ENCODE measurements at regions not wholly inside any gene's neighbourhood (a gene's known extent, or its start where the extent isn't known, plus 50 kb on each side); places are given as distances from the start of the nearest gene placed in this dataset.

DNA sequence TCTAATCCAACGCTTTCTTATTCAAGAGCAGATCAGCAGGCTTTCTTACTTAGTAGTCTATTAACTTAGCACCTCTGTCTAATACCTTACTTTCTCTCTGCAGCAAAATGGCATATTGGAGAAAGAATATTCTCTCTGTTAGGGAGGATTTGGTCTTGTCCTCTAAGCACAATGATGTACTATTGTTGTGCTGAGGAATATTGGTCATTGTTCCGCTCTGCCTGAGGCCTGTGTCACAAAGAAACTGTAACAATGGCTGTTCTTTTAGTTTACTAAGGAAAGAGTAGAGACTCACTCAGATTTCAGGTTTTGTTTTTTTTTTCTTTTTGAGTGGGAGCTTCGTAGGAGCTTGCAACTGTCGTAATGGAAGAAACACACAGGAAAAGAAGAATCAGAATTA is 1358.8 kb downstream of the LRFN5 start:
- no peak for FAIRE-seq
- no peaks in the 10 kb centered on the region for H3K4me1 ChIP-seq (ENCODE audit: control insufficient read depth, extremely low read depth, insufficient read depth, low read length)

More for the DNA sequence above, 1358.8 kb downstream of the LRFN5 start:
- DNase-seq (ENCODE audit: low read depth, low spot score): no peak
- no TSS peak for BruUV-seq (replicated peaks)
- no peak overlapping the region for H3K27ac ChIP-seq (ENCODE audit: insufficient read depth, low read depth, low read length)
- no peaks in the 10 kb centered on the region for H4K20me1 ChIP-seq (replicated peaks; ENCODE audit: control insufficient read depth, extremely low read depth, insufficient read depth, low read length)
- H3K9ac ChIP-seq (replicated peaks; ENCODE audit: extremely low read depth, insufficient read depth, low read length): no peak overlapping the region
- no peak overlapping the region for H3K4me3 ChIP-seq (replicated peaks in 1 of 3; ENCODE audit: insufficient read depth in 1 of 3, low read depth in 1 of 3, low read length in 3 of 3)
- no peak for TF ChIP-seq MYC (IDR thresholded peaks at IDR 0.05; ENCODE audit: low read depth, low read length)
- TF ChIP-seq JUN (IDR thresholded peaks at IDR 0.05; ENCODE audit: borderline replicate concordance, insufficient read depth, insufficient read length, low read depth): no peak
- TF ChIP-seq, protein P1, sequence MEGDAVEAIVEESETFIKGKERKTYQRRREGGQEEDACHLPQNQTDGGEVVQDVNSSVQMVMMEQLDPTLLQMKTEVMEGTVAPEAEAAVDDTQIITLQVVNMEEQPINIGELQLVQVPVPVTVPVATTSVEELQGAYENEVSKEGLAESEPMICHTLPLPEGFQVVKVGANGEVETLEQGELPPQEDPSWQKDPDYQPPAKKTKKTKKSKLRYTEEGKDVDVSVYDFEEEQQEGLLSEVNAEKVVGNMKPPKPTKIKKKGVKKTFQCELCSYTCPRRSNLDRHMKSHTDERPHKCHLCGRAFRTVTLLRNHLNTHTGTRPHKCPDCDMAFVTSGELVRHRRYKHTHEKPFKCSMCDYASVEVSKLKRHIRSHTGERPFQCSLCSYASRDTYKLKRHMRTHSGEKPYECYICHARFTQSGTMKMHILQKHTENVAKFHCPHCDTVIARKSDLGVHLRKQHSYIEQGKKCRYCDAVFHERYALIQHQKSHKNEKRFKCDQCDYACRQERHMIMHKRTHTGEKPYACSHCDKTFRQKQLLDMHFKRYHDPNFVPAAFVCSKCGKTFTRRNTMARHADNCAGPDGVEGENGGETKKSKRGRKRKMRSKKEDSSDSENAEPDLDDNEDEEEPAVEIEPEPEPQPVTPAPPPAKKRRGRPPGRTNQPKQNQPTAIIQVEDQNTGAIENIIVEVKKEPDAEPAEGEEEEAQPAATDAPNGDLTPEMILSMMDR (IDR thresholded peaks at IDR 0.05; ENCODE audit: extremely low read depth in 1 of 2, insufficient read depth in 1 of 2, low read depth in 1 of 2, low read length in 2 of 2): no peak
- TF ChIP-seq POLR2AphosphoS5 (IDR thresholded peaks at IDR 0.05; ENCODE audit: insufficient read depth, low read depth, low read length): no peak
- TF ChIP-seq POLR2A (IDR thresholded peaks at IDR 0.05; ENCODE audit: low read depth, low read length): no peak
- TF ChIP-seq, protein P2, sequence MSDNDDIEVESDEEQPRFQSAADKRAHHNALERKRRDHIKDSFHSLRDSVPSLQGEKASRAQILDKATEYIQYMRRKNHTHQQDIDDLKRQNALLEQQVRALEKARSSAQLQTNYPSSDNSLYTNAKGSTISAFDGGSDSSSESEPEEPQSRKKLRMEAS (IDR thresholded peaks at IDR 0.05; ENCODE audit: insufficient read depth, insufficient read length): no peak
- no peak for TF ChIP-seq GATA2 (IDR thresholded peaks at IDR 0.05; ENCODE audit: insufficient read depth, insufficient read length, low read depth, low read length)
- no peak for TF ChIP-seq FOS (IDR thresholded peaks at IDR 0.05; ENCODE audit: borderline replicate concordance, insufficient read depth, low read length)
- TF ChIP-seq EZH2 (IDR thresholded peaks at IDR 0.05; ENCODE audit: borderline replicate concordance, low read depth, low read length, severe bottlenecking): no peak
- H3K79me2 ChIP-seq (ENCODE audit: control insufficient read depth, insufficient read depth, low read length): no peaks in the 10 kb centered on the region
- H3K4me2 ChIP-seq (ENCODE audit: insufficient read depth, low read length): no peak overlapping the region
- CTCF ChIA-PET: no interaction called here
- H3K27me3 ChIP-seq (ENCODE audit: control insufficient read depth in 2 of 2, insufficient read depth in 2 of 2, low read length in 2 of 2): no peaks in the 10 kb centered on the region
- POLR2A ChIA-PET: no interaction called here
- dilution Hi-C loops (cut with MboI; ENCODE audit: extremely low pct_ligation_motif_present, low sequenced_read_pairs) (no loop called here), intact Hi-C loops (cut with micrococcal nuclease) (no loop called here)
- H3K9me3 ChIP-seq (replicated peaks; ENCODE audit: control insufficient read depth, insufficient read depth, low read length): no peaks in the 10 kb centered on the region
- no peaks in the 10 kb centered on the region for H3K9me1 ChIP-seq (replicated peaks; ENCODE audit: control insufficient read depth, extremely low read depth, insufficient read depth, low read length)
- H2AFZ ChIP-seq (ENCODE audit: low read depth, low read length): no peak overlapping the region
- H3K36me3 ChIP-seq (ENCODE audit: control insufficient read depth in 2 of 2, extremely low read depth in 1 of 2, insufficient read depth in 2 of 2, low read length in 2 of 2): no peaks in the 10 kb centered on the region

Measured in endothelial cell of umbilical vein (primary cell).